ENCODE measurements at regions not wholly inside any gene's neighbourhood (a gene's known extent, or its start where the extent isn't known, plus 50 kb on each side); places are given as distances from the start of the nearest gene placed in this dataset.

- Histone ChIP-seq H3K9me3 (no peaks in the 10 kb centered on the region), H3K36me3 (peaks cover 4% of the 10 kb centered on the region)
- TF ChIP-seq CTCF (IDR thresholded peaks at IDR 0.05): no peak
Observed at GRCh38 chrX:2640436-2641150, 50.5 kb upstream of the CD99 start.

GRCh38 chrX:2638279-2638678 is 52.8 kb upstream of the CD99 start:
- Histone ChIP-seq H3K4me1 (ENCODE audit: control insufficient read depth in 1 of 2, low read depth in 2 of 2) (no peaks in the 10 kb centered on the region), H3K9me3 (no peaks in the 10 kb centered on the region), H3K27ac (no peak overlapping the region), H3K36me3 (peaks cover 4% of the 10 kb centered on the region), H3K4me3 (no peak overlapping the region), H3K27me3 (replicated peaks; ENCODE audit: insufficient read depth) (no peaks in the 10 kb centered on the region)
- ATAC-seq (ENCODE audit: insufficient number of reproducible peaks, low FRiP score, low read depth) (no peak), DNase-seq (ENCODE audit: low spot score) (no peak)
- no peak for TF ChIP-seq CTCF (IDR thresholded peaks at IDR 0.05)

More at GRCh38 chrX:2640436-2641150, 50.5 kb upstream of the CD99 start:
- no peak overlapping the region for H3K27ac ChIP-seq
- no peak overlapping the region for H3K4me3 ChIP-seq
- ATAC-seq (ENCODE audit: insufficient number of reproducible peaks, low FRiP score, low read depth) (no peak), DNase-seq (ENCODE audit: low spot score) (no peak)
- no peaks in the 10 kb centered on the region for H3K4me1 ChIP-seq (ENCODE audit: control insufficient read depth in 1 of 2, low read depth in 2 of 2)
- H3K27me3 ChIP-seq (replicated peaks; ENCODE audit: insufficient read depth): no peaks in the 10 kb centered on the region

DNA sequence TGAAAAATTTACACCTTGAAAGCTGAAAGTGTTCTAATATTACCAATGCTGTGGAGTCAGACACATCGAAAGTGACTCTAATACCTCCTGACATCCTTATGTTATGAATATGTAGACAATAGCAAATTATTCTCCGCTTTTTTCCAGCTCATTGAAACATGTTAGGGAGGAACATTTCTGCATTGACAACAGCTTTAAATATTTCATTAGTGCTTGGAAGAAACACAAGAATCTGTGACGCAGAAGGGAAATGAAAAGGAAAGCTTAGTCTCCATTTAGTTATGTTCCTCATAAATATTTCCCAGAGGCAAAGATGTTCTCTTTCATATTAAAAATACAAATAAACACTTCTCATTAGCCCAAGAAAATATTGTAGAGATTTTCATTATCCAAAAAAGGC is 55.8 kb upstream of the CD99 start:
- H3K9me3 ChIP-seq: no peaks in the 10 kb centered on the region
- H3K27ac ChIP-seq: no peak overlapping the region
- H3K4me1 ChIP-seq (ENCODE audit: control insufficient read depth in 1 of 2, low read depth in 2 of 2): no peaks in the 10 kb centered on the region
- no peak for ATAC-seq (ENCODE audit: insufficient number of reproducible peaks, low FRiP score, low read depth)
- peaks cover under 1% of the 10 kb centered on the region for H3K36me3 ChIP-seq
- H3K27me3 ChIP-seq (replicated peaks; ENCODE audit: insufficient read depth): no peaks in the 10 kb centered on the region
- no peak for DNase-seq (ENCODE audit: low spot score)
- no peak overlapping the region for H3K4me3 ChIP-seq
- no peak for TF ChIP-seq CTCF (IDR thresholded peaks at IDR 0.05)

GRCh38 chrX:2632533-2633504 is 58.3 kb upstream of the CD99 start:
- ATAC-seq (ENCODE audit: insufficient number of reproducible peaks, low FRiP score, low read depth) (no peak), DNase-seq (ENCODE audit: low spot score) (no peak)
- H3K4me3 ChIP-seq: no peak overlapping the region
- no peaks in the 10 kb centered on the region for H3K36me3 ChIP-seq
- H3K9me3 ChIP-seq: no peaks in the 10 kb centered on the region
- H3K4me1 ChIP-seq (ENCODE audit: control insufficient read depth in 1 of 2, low read depth in 2 of 2): no peaks in the 10 kb centered on the region
- H3K27me3 ChIP-seq (replicated peaks; ENCODE audit: insufficient read depth): no peaks in the 10 kb centered on the region
- no peak overlapping the region for H3K27ac ChIP-seq
- TF ChIP-seq CTCF (IDR thresholded peaks at IDR 0.05): no peak
